Adrenal gland (tissue), 9 donors: ENCODE measurements at regions not wholly inside any gene's neighbourhood (a gene's known extent, or its start where the extent isn't known, plus 50 kb on each side); places are given as distances from the start of the nearest gene placed in this dataset.

Experiments
- DNase-seq, 7 donors: peaks; one replicate each; pipeline ENCODE4 v3.0.0-alpha.2; 2019 to 2020
- H3K27ac ChIP-seq, 5 donors: fragments of 200-600 bp; sonication (generic) in 4 of 5; 1 replicate in 3 of 5; 2 replicates in 2 of 5; pipeline versions ENCODE4 v1.5.1 to v1.8.0; 2016 to 2020; ENCODE audit warnings: mild to moderate bottlenecking in 1 of 5
- H3K27me3 ChIP-seq: fragments of 200-600 bp; 2 replicates; pipeline ENCODE4 v1.8.0; 2021
- H3K36me3 ChIP-seq, 2 donors: fragments of 200-600 bp; replicated peaks in 1 of 2; 1 replicate in 1 of 2; 2 replicates in 1 of 2; pipeline versions ENCODE4 v1.5.1 to v1.8.0; 2018 to 2022
- H3K4me1 ChIP-seq, 2 donors: fragments of 200-600 bp; replicated peaks in 1 of 2; 1 replicate in 1 of 2; 2 replicates in 1 of 2; pipeline versions ENCODE4 v1.5.1 to v1.8.0; 2018 to 2021
- H3K4me3 ChIP-seq, 4 donors: fragments of 200-600 bp; sonication (generic) in 3 of 4; one replicate each; pipeline ENCODE4 v1.5.1; 2016 to 2018
- H3K9me3 ChIP-seq, 3 donors: fragments of 200-600 bp; sonication (generic) in 1 of 3; replicated peaks in 1 of 3; 1 replicate in 2 of 3; 2 replicates in 1 of 3; pipeline versions ENCODE4 v1.5.1 to v1.8.0; 2016 to 2021
- CTCF ChIP-seq, 6 experiments: fragments of 450-650 bp in 4 of 6; fragments of 200-600 bp in 2 of 6; sonication (generic) in 1 of 6; IDR thresholded peaks; 1 replicate in 5 of 6; 2 replicates in 1 of 6; pipeline versions ENCODE4 v1.5.1 to v1.8.0; 2016 to 2021; ENCODE audit warnings: antibody characterized with exemption in 6 of 6, mild to moderate bottlenecking in 2 of 6, moderate library complexity in 1 of 6
- POLR2A ChIP-seq, 2 donors: fragments of 450-650 bp; IDR thresholded peaks; one replicate each; pipeline ENCODE4 v1.6.1; 2017; ENCODE audit warnings: antibody characterized with exemption in 2 of 2, mild to moderate bottlenecking in 2 of 2, moderate library complexity in 1 of 2
- WGBS, 4 donors: extraction: QIAGEN DNeasy Blood & Tissue Kit in 2 of 4; methylation state at CpG; one replicate each; pipeline versions ENCODE4 v1.1.5 to v1.1.7; 2013 to 2017; 5-methylcytosine and 5-hydroxymethylcytosine counted together
- intact Hi-C, 2 donors: fragments of 100-400 bp; cut with DNase I; formaldehyde crosslinking; loops; one replicate each; pipeline versions ENCODE4 v1.14.1 to v1.15.0; 2022 to 2023
- donor health status: healthy with polysubstance abuse.
- donor health status: Bipolar disorder and iron deficiency.
- donor health status: DM: yes; HTN: yes; CAD: no.
- donor health status: DM: no; HTN: no; CAD: no.
- donor health status: DM: no; HTN: no; CAD: no.

GRCh38 chr1:209397371-209397770 is 186.1 kb upstream of the CAMK1G start:
- intact Hi-C loops, result no loop called here
- Histone ChIP-seq H3K27ac (no peak overlapping the region), H3K27me3 (no peaks in the 10 kb centered on the region), H3K4me1 (no peaks in the 10 kb centered on the region), H3K9me3 (no peaks in the 10 kb centered on the region), H3K36me3 (no peaks in the 10 kb centered on the region), H3K4me3 (no peak overlapping the region)
- WGBS, 4 donors, result 61 to 78% (median 70%) methylated on average over 6 of the region's 6 CpGs
- DNase-seq, result no peak
- TF ChIP-seq POLR2A (IDR thresholded peaks at IDR 0.05), result no peak

DNA sequence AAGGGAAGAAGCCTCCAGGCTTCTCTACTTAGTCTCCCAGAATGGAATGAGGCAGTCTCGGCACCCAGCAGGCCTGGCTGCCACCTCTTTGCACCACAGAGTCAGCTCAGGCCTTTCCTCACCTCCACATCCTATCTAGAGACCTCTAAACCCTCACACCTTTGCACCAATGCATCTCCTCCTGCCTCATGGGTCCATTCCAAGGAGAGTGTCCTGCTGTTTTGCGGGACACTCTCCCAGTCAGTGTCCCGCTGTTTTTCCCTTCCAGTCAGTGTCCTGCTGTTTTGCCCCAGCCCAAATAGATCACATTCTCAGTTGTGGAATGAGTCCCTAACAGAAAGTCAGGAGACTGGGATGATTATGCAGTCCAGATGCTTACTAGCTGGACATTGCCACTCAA is 185.6 kb upstream of the CAMK1G start:
- Histone ChIP-seq H3K36me3 (no peaks in the 10 kb centered on the region), H3K27ac (no peak overlapping the region), H3K4me1 (no peaks in the 10 kb centered on the region), H3K27me3 (no peaks in the 10 kb centered on the region), H3K4me3 (no peak overlapping the region), H3K9me3 (no peaks in the 10 kb centered on the region)
- TF ChIP-seq CTCF (IDR thresholded peaks at IDR 0.05), result no peak
- TF ChIP-seq POLR2A (IDR thresholded peaks at IDR 0.05), result no peak
- DNase-seq, result no peak
- 69 to 91% (median 86%) methylated on average over 3 of the region's 3 CpGs for WGBS, 4 donors
- intact Hi-C loops, result no loop called here

- no peak overlapping the region for H3K4me3 ChIP-seq
- H3K27me3 ChIP-seq, result peaks cover 2% of the 10 kb centered on the region
- H3K4me1 ChIP-seq, result no peaks in the 10 kb centered on the region
- TF ChIP-seq CTCF (IDR thresholded peaks at IDR 0.05) (no peak), POLR2A (IDR thresholded peaks at IDR 0.05) (no peak)
- peak overlapping the region in 1 of 5 donors; percentile 5 for H3K27ac ChIP-seq
- peak in 6 of 7 donors; percentile 29 to 63 (median 38) for DNase-seq
- 55 to 67% (median 58%) methylated on average over 5 of the region's 5 CpGs for WGBS, 4 donors
- intact Hi-C loops, result no loop called here
- H3K36me3 ChIP-seq, result no peaks in the 10 kb centered on the region
- H3K9me3 ChIP-seq, result no peaks in the 10 kb centered on the region
These were observed 185.1 kb upstream of the CAMK1G start for GRCh38 chr1:209398313-209398991.

GRCh38 chr1:209399800-209400199 is 183.7 kb upstream of the CAMK1G start:
- no peak for TF ChIP-seq CTCF (IDR thresholded peaks at IDR 0.05)
- no peak for TF ChIP-seq POLR2A (IDR thresholded peaks at IDR 0.05)
- 43 to 79% (median 64%) methylated on average over 1 of the region's 1 CpG for WGBS, 4 donors
- intact Hi-C loops, result no loop called here

More at GRCh38 chr1:209399800-209400199, 183.7 kb upstream of the CAMK1G start:
- no peak for DNase-seq
- Histone ChIP-seq H3K4me3 (no peak overlapping the region), H3K27ac (no peak overlapping the region), H3K9me3 (no peaks in the 10 kb centered on the region), H3K36me3 (no peaks in the 10 kb centered on the region), H3K27me3 (peaks cover 3% of the 10 kb centered on the region), H3K4me1 (no peaks in the 10 kb centered on the region)
